DND-41 (cell line): ENCODE measurements at regions not wholly inside any gene's neighbourhood (a gene's known extent, or its start where the extent isn't known, plus 50 kb on each side); places are given as distances from the start of the nearest gene placed in this dataset.

Experiments used
- EZH2 ChIP-seq: IDR thresholded peaks from 3 replicates; pipeline ENCODE4 v1.6.1; 2012; ENCODE audit warnings: borderline replicate concordance, low read depth, mild to moderate bottlenecking, moderate library complexity, low read length, inconsistent platforms; ENCODE audit not compliant: severe bottlenecking
- TF ChIP-seq, protein P1 (sequence below): IDR thresholded peaks from 2 replicates; pipeline ENCODE4 v1.5.1; 2012; ENCODE audit warnings: borderline replicate concordance, low read length, moderate library complexity, mild to moderate bottlenecking; ENCODE audit not compliant: poor library complexity, severe bottlenecking; ENCODE audit errors: extremely low read depth

DNA sequence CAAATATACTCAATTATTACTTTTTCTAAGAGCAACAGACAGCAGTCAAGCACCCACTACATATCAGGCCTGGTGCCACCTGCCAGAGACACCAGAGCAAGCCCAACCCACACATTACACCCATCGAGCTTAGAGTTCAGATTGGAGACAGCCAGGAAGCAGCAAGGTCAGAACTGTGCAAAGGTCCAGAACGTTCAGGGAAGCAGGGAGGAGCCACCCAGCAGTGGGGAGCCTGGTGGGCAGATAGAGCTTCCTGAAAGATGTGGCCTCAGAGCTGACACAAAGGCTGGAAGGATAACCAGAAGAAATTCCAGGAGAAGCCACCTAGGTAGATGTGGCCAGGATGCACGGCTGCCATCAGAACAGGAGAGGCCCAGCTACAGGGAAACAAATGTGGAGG is 440.5 kb upstream of the ID2 start:
- TF ChIP-seq, protein P1, sequence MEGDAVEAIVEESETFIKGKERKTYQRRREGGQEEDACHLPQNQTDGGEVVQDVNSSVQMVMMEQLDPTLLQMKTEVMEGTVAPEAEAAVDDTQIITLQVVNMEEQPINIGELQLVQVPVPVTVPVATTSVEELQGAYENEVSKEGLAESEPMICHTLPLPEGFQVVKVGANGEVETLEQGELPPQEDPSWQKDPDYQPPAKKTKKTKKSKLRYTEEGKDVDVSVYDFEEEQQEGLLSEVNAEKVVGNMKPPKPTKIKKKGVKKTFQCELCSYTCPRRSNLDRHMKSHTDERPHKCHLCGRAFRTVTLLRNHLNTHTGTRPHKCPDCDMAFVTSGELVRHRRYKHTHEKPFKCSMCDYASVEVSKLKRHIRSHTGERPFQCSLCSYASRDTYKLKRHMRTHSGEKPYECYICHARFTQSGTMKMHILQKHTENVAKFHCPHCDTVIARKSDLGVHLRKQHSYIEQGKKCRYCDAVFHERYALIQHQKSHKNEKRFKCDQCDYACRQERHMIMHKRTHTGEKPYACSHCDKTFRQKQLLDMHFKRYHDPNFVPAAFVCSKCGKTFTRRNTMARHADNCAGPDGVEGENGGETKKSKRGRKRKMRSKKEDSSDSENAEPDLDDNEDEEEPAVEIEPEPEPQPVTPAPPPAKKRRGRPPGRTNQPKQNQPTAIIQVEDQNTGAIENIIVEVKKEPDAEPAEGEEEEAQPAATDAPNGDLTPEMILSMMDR, result no peak
- no peak for TF ChIP-seq EZH2
